H1 (cell line): ENCODE measurements at regions not wholly inside any gene's neighbourhood (a gene's known extent, or its start where the extent isn't known, plus 50 kb on each side); places are given as distances from the start of the nearest gene placed in this dataset.

Experiments
- CTCF ChIA-PET: fragments of 300-600 bp; sonication (Branson Sonifier 250); formaldehyde crosslinking; loops from one replicate; lab custom pipeline; 2021; ENCODE audit not compliant: partially characterized antibody; lab: Charles Lee
- POLR2A ChIA-PET: fragments of 300-600 bp; sonication (Branson Sonifier 250); formaldehyde crosslinking; loops from one replicate; lab custom pipeline; 2021; ENCODE audit warnings: inconsistent platforms; ENCODE audit not compliant: partially characterized antibody; lab: Charles Lee
- DNase-seq, 2 experiments: peaks; one replicate each; pipeline versions ENCODE4 v3.0.0 to v3.0.0-alpha.2; 2010 to 2022; ENCODE audit warnings: low spot score in 2 of 2, low read depth in 1 of 2, mixed read lengths in 1 of 2
- FAIRE-seq: peaks from 2 replicates; lab custom pipeline; 2011; peaks lifted over from hg19 to GRCh38; lab: Jason Lieb, UNC
- H2AFZ ChIP-seq: 2 replicates; pipeline ENCODE4 v1.8.1; 2012; ENCODE audit warnings: low read length, inconsistent platforms
- H2AK5ac ChIP-seq: 2 replicates; pipeline ENCODE4 v1.6.1; 2013; ENCODE audit warnings: low read depth, low read length
- H2BK120ac ChIP-seq: replicated peaks from 2 replicates; pipeline ENCODE3; 2013; ENCODE audit warnings: low read depth, low read length, inconsistent platforms
- H2BK12ac ChIP-seq: 2 replicates; pipeline ENCODE4 v1.6.1; 2013; ENCODE audit warnings: low read depth, low read length
- H2BK15ac ChIP-seq: 2 replicates; pipeline ENCODE4 v1.6.1; 2013; ENCODE audit warnings: low read length
- H2BK20ac ChIP-seq: 2 replicates; pipeline ENCODE4 v1.6.1; 2013; ENCODE audit warnings: low read length
- H2BK5ac ChIP-seq: 2 replicates; pipeline ENCODE4 v1.6.1; 2013; ENCODE audit warnings: low read depth, low read length
- H3K14ac ChIP-seq: 2 replicates; pipeline ENCODE4 v1.6.1; 2013; ENCODE audit warnings: inconsistent platforms; ENCODE audit not compliant: insufficient read length
- H3K18ac ChIP-seq: 2 replicates; pipeline ENCODE4 v1.6.1; 2013; ENCODE audit warnings: low read length; ENCODE audit errors: extremely low read depth
- H3K23ac ChIP-seq: 2 replicates; pipeline ENCODE4 v1.6.1; 2013; ENCODE audit warnings: inconsistent platforms; ENCODE audit not compliant: insufficient read length
- H3K23me2 ChIP-seq: 2 replicates; pipeline ENCODE4 v1.6.1; 2013; ENCODE audit warnings: low read depth, low read length
- H3K27ac ChIP-seq: 2 replicates; pipeline ENCODE4 v1.6.1; 2011; ENCODE audit warnings: low read depth, low read length, inconsistent platforms
- H3K27me3 ChIP-seq, 4 experiments: replicated peaks in 1 of 4; 1 replicate in 1 of 4; 2 replicates in 3 of 4; pipeline versions ENCODE4 v1.6.1 to v1.8.1; 2011 to 2013; ENCODE audit warnings: low read length in 3 of 4, mild to moderate bottlenecking in 3 of 4, inconsistent platforms in 2 of 4, mixed read lengths in 2 of 4, moderate library complexity in 1 of 4; ENCODE audit not compliant: control insufficient read depth in 3 of 4, insufficient read depth in 3 of 4; ENCODE audit errors: extremely low read depth in 1 of 4
- H3K36me3 ChIP-seq, 4 experiments: 2 replicates each; pipeline versions ENCODE4 v1.6.1 to v1.8.1; 2011 to 2013; ENCODE audit warnings: mild to moderate bottlenecking in 4 of 4, low read length in 3 of 4, moderate library complexity in 2 of 4, control low read depth in 1 of 4, inconsistent platforms in 1 of 4; ENCODE audit not compliant: insufficient read depth in 4 of 4, control insufficient read depth in 2 of 4
- H3K4ac ChIP-seq: replicated peaks from 2 replicates; pipeline ENCODE3; 2013; ENCODE audit warnings: low read length, low read depth, mixed read lengths, inconsistent platforms; ENCODE audit not compliant: insufficient read length
- H3K4me1 ChIP-seq, 4 experiments: replicated peaks in 1 of 4; 1 replicate in 1 of 4; 2 replicates in 3 of 4; pipeline versions ENCODE4 v1.6.1 to v1.8.1; 2011 to 2013; ENCODE audit warnings: low read length in 3 of 4, inconsistent platforms in 2 of 4, mixed read lengths in 1 of 4; ENCODE audit not compliant: insufficient read depth in 4 of 4, control insufficient read depth in 3 of 4
- H3K4me2 ChIP-seq, 2 experiments: 2 replicates each; pipeline versions ENCODE4 v1.6.1 to v1.8.1; 2011 to 2013; ENCODE audit warnings: low read depth in 2 of 2, low read length in 2 of 2, control low read depth in 1 of 2, inconsistent platforms in 1 of 2, mild to moderate bottlenecking in 1 of 2; ENCODE audit not compliant: insufficient read depth in 1 of 2
- H3K4me3 ChIP-seq, 4 experiments: fragments of 200-600, 300-600 bp in 1 of 4; sonication (generic), shearing (Covaris generic), sonication (Bioruptor Twin) in 1 of 4; 2 replicates each; pipeline versions ENCODE4 v1.5.1 to v1.8.1; 2011 to 2016; ENCODE audit warnings: low read length in 4 of 4, low read depth in 3 of 4, control low read depth in 2 of 4, inconsistent platforms in 2 of 4, mild to moderate bottlenecking in 2 of 4, mixed read lengths in 1 of 4, moderate library complexity in 1 of 4; ENCODE audit not compliant: insufficient read depth in 2 of 4; ENCODE audit errors: extremely low read depth in 1 of 4
- H3K56ac ChIP-seq: replicated peaks from 2 replicates; pipeline ENCODE3; 2013; ENCODE audit warnings: low read depth, mild to moderate bottlenecking, mixed read lengths, low read length, inconsistent platforms; ENCODE audit not compliant: insufficient read length
- H3K79me1 ChIP-seq: 2 replicates; pipeline ENCODE4 v1.6.1; 2013; ENCODE audit warnings: low read depth, low read length, control low read depth
- H3K79me2 ChIP-seq, 2 experiments: 2 replicates each; pipeline versions ENCODE4 v1.6.1 to v1.8.1; 2012 to 2013; ENCODE audit warnings: low read length in 2 of 2, mild to moderate bottlenecking in 2 of 2, inconsistent platforms in 1 of 2; ENCODE audit not compliant: insufficient read depth in 2 of 2, control insufficient read depth in 1 of 2
- H3K9ac ChIP-seq, 4 experiments: replicated peaks in 1 of 4; 1 replicate in 1 of 4; 2 replicates in 3 of 4; pipeline versions ENCODE4 v1.6.1 to v1.8.1; 2011 to 2013; ENCODE audit warnings: low read depth in 3 of 4, low read length in 3 of 4, control low read depth in 2 of 4, mild to moderate bottlenecking in 2 of 4, moderate library complexity in 2 of 4, inconsistent platforms in 1 of 4; ENCODE audit errors: extremely low read depth in 1 of 4
- H3K9me3 ChIP-seq, 2 experiments: 2 replicates each; pipeline versions ENCODE4 v1.6.1 to v1.8.1; 2012 to 2013; ENCODE audit warnings: mild to moderate bottlenecking in 2 of 2, moderate library complexity in 2 of 2, control low read depth in 1 of 2, inconsistent platforms in 1 of 2, low read depth in 1 of 2, low read length in 1 of 2, mixed read lengths in 1 of 2; ENCODE audit not compliant: insufficient read depth in 2 of 2
- H4K20me1 ChIP-seq, 2 experiments: replicated peaks in 1 of 2; 2 replicates each; pipeline versions ENCODE3 to v1.8.1; 2011 to 2013; ENCODE audit warnings: inconsistent platforms in 2 of 2, low read length in 2 of 2, mild to moderate bottlenecking in 1 of 2; ENCODE audit not compliant: insufficient read depth in 2 of 2, control insufficient read depth in 1 of 2
- H4K5ac ChIP-seq: 2 replicates; pipeline ENCODE4 v1.6.1; 2013; ENCODE audit warnings: low read length, low read depth, mixed read lengths, inconsistent platforms; ENCODE audit not compliant: insufficient read length
- H4K8ac ChIP-seq: 2 replicates; pipeline ENCODE4 v1.8.0; 2013; ENCODE audit warnings: mild to moderate bottlenecking, moderate library complexity, low read length, inconsistent platforms; ENCODE audit not compliant: insufficient read depth; ENCODE audit errors: extremely low read depth
- H4K91ac ChIP-seq: replicated peaks from 2 replicates; pipeline ENCODE3; 2013; ENCODE audit warnings: low read length, mixed read lengths, inconsistent platforms; ENCODE audit not compliant: insufficient read length
- ATF3 ChIP-seq: IDR thresholded peaks from 2 replicates; pipeline ENCODE4 v1.6.1; 2011; ENCODE audit warnings: low read depth, mild to moderate bottlenecking, low read length; ENCODE audit not compliant: insufficient read depth
- CEBPB ChIP-seq: IDR thresholded peaks from 2 replicates; pipeline ENCODE4 v1.6.1; 2012; ENCODE audit warnings: low read depth, low read length
- E2F6 ChIP-seq: IDR thresholded peaks from 2 replicates; pipeline ENCODE4 v1.6.1; 2012; ENCODE audit warnings: inconsistent platforms
- MAX ChIP-seq: IDR thresholded peaks from 2 replicates; pipeline ENCODE4 v1.6.1; 2012; ENCODE audit warnings: inconsistent platforms
- RAD21 ChIP-seq, 2 experiments: IDR thresholded peaks in 1 of 2; conservative IDR thresholded peaks in 1 of 2; 2 replicates each; pipeline ENCODE4 v1.6.1; 2011; ENCODE audit warnings: low read depth in 2 of 2, low read length in 2 of 2, improper control_type of control experiment in 1 of 2, inconsistent platforms in 1 of 2, mild to moderate bottlenecking in 1 of 2, moderate library complexity in 1 of 2
- SAP30 ChIP-seq: fragments of 300-600 bp; sonication (generic); IDR thresholded peaks from 2 replicates; pipeline ENCODE4 v1.7.1; 2012; ENCODE audit warnings: low read length, moderate library complexity, mild to moderate bottlenecking, inconsistent platforms; ENCODE audit not compliant: insufficient read depth, insufficient replicate concordance
- SIN3A ChIP-seq, 2 experiments: IDR thresholded peaks in 1 of 2; conservative IDR thresholded peaks in 1 of 2; 2 replicates each; pipeline ENCODE4 v1.6.1; 2011 to 2012; ENCODE audit warnings: low read length in 2 of 2, improper control_type of control experiment in 1 of 2, low read depth in 1 of 2, mild to moderate bottlenecking in 1 of 2
- WGBS, 2 experiments: shearing (Covaris generic) in 1 of 2; methylation state at CpG; one replicate each; pipeline versions ENCODE4 v1.1.6 to v1.1.7; 2013 to 2015; ENCODE audit warnings: low lambda C conversion rate in 2 of 2, mixed read lengths in 2 of 2, inconsistent platforms in 1 of 2, low coverage in 1 of 2, missing lambda C conversion rate in 1 of 2; ENCODE audit not compliant: insufficient replicate concordance in 2 of 2, insufficient coverage in 1 of 2, insufficient read length in 1 of 2; ENCODE audit errors: extremely low coverage in 1 of 2, missing lambda C conversion rate in 1 of 2; 5-methylcytosine and 5-hydroxymethylcytosine counted together
- TF ChIP-seq, protein P1 (sequence below): IDR thresholded peaks from 2 replicates; pipeline ENCODE4 v1.6.1; 2011; ENCODE audit warnings: low read length, improper control_type of control experiment

GRCh38 chr16:87134628-87134995 is 182.6 kb downstream of the C16orf95 start:
- Histone ChIP-seq H3K56ac (no peak overlapping the region), H3K4me2 (no peak overlapping the region), H2BK120ac (no peak overlapping the region), H3K14ac (no peak overlapping the region), H3K9me3 (no peaks in the 10 kb centered on the region), H4K5ac (no peak overlapping the region), H3K4ac (no peak overlapping the region), H3K18ac (no peak overlapping the region), H3K23ac (no peak overlapping the region), H3K79me1 (0 out of 2 replicates have a peak, but pooled peaks cover 2% of the 10 kb centered on the region), H2BK20ac (no peak overlapping the region), H3K27ac (no peak overlapping the region), H3K36me3 (no peaks in the 10 kb centered on the region), H2BK5ac (no peak overlapping the region), H3K9ac (no peak overlapping the region), H3K79me2 (no peaks in the 10 kb centered on the region), H4K8ac (no peak overlapping the region), H2BK15ac (no peak overlapping the region), H2AFZ (no peak overlapping the region), H3K23me2 (no peaks in the 10 kb centered on the region), H3K4me1 (no peaks in the 10 kb centered on the region), H4K20me1 (no peaks in the 10 kb centered on the region), H3K27me3 (no peaks in the 10 kb centered on the region; a peak in 1 of 7 replicates), H2BK12ac (no peak overlapping the region), H4K91ac (no peak overlapping the region), H2AK5ac (no peak overlapping the region), H3K4me3 (no peak overlapping the region)
- FAIRE-seq (no peak), DNase-seq (no peak)
- ChIA-PET POLR2A (no interaction called here), CTCF (interaction anchor here (0.5 to 1.5 kb wide), 4 partner anchors 16 to 978 kb away, joined by 3 read pairs; no protein-coding TSS in a partner anchor)
- WGBS, 2 experiments, result 90% methylated on average over 7 of the region's 7 CpGs; no CpG with 5 or more reads in 1 of the 2 experiments
- TF ChIP-seq SAP30 (no peak), E2F6 (no peak), RAD21 (IDR thresholded peaks at IDR 0.05 in 1 of 2, conservative IDR thresholded peaks at IDR 0.05 in 1 of 2; ENCODE audit: low read depth in 2 of 2, low read length in 2 of 2) (no peak), ATF3 (no peak), MAX (no peak), CEBPB (no peak), SIN3A (conservative IDR thresholded peaks at IDR 0.05 in 1 of 2, IDR thresholded peaks at IDR 0.05 in 1 of 2; ENCODE audit: low read depth in 1 of 2, low read length in 2 of 2) (no peak)
- TF ChIP-seq, protein P1, sequence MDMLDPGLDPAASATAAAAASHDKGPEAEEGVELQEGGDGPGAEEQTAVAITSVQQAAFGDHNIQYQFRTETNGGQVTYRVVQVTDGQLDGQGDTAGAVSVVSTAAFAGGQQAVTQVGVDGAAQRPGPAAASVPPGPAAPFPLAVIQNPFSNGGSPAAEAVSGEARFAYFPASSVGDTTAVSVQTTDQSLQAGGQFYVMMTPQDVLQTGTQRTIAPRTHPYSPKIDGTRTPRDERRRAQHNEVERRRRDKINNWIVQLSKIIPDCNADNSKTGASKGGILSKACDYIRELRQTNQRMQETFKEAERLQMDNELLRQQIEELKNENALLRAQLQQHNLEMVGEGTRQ, result no peak
